ENCODE measurements at regions not wholly inside any gene's neighbourhood (a gene's known extent, or its start where the extent isn't known, plus 50 kb on each side); places are given as distances from the start of the nearest gene placed in this dataset.

GRCh38 chr14:73789989-73790581 is 61.5 kb upstream of the PTGR2 start:
- TF ChIP-seq CTCF (IDR thresholded peaks at IDR 0.05; ENCODE audit: low read depth, low read length, poor library complexity, severe bottlenecking) = no peak
- TF ChIP-seq EZH2phosphoT487 (IDR thresholded peaks at IDR 0.05; ENCODE audit: borderline replicate concordance, low read length) = no peak

Data from DOHH2 (cell line).